H9 (cell line): ENCODE measurements at regions not wholly inside any gene's neighbourhood (a gene's known extent, or its start where the extent isn't known, plus 50 kb on each side); places are given as distances from the start of the nearest gene placed in this dataset.

Source experiments
- DNase-seq: peaks from one replicate; pipeline ENCODE4 v3.0.0-alpha.2; 2017
- H2AFZ ChIP-seq: one replicate; pipeline ENCODE4 v1.6.1; 2013; ENCODE audit warnings: mild to moderate bottlenecking, low read length, control low read depth, moderate library complexity
- H2AK5ac ChIP-seq: 2 replicates; pipeline ENCODE4 v1.6.1; 2013; ENCODE audit warnings: low read length, control low read depth, mixed read lengths; ENCODE audit not compliant: insufficient read length
- H2BK120ac ChIP-seq: one replicate; pipeline ENCODE4 v1.6.1; 2013; ENCODE audit warnings: low read depth, mild to moderate bottlenecking, low read length, control low read depth, inconsistent platforms; ENCODE audit not compliant: poor library complexity, severe bottlenecking
- H2BK12ac ChIP-seq: 2 replicates; pipeline ENCODE4 v1.6.1; 2013; ENCODE audit warnings: low read length, control low read depth, mixed read lengths, low read depth; ENCODE audit not compliant: insufficient read length
- H2BK15ac ChIP-seq: 2 replicates; pipeline ENCODE4 v1.6.1; 2013; ENCODE audit warnings: low read depth, low read length, control low read depth
- H2BK20ac ChIP-seq: one replicate; pipeline ENCODE4 v1.6.1; 2013; ENCODE audit warnings: low read depth, mild to moderate bottlenecking, low read length, control low read depth, inconsistent platforms; ENCODE audit not compliant: poor library complexity, severe bottlenecking
- H2BK5ac ChIP-seq: 2 replicates; pipeline ENCODE4 v1.6.1; 2013; ENCODE audit warnings: low read length, control low read depth, mixed read lengths; ENCODE audit not compliant: insufficient read length
- H3K14ac ChIP-seq: 2 replicates; pipeline ENCODE4 v1.6.1; 2013; ENCODE audit warnings: low read length, control low read depth; ENCODE audit not compliant: insufficient read depth
- H3K18ac ChIP-seq: 2 replicates; pipeline ENCODE4 v1.6.1; 2013; ENCODE audit warnings: low read depth, mild to moderate bottlenecking, mixed read lengths, low read length, control low read depth; ENCODE audit not compliant: insufficient read length
- H3K23ac ChIP-seq: 2 replicates; pipeline ENCODE4 v1.6.1; 2013; ENCODE audit warnings: low read length, control low read depth, mixed read lengths, low read depth; ENCODE audit not compliant: insufficient read length
- H3K23me2 ChIP-seq: 2 replicates; pipeline ENCODE4 v1.6.1; 2013; ENCODE audit warnings: low read depth, mild to moderate bottlenecking, mixed read lengths, low read length, control low read depth; ENCODE audit not compliant: insufficient read length, poor library complexity, severe bottlenecking
- H3K27ac ChIP-seq: 2 replicates; pipeline ENCODE4 v1.5.1; 2013; ENCODE audit warnings: low read length, control low read depth, mixed read lengths, low read depth; ENCODE audit not compliant: insufficient read length
- H3K27me3 ChIP-seq: 2 replicates; pipeline ENCODE4 v1.6.1; 2013; ENCODE audit warnings: low read length, control low read depth, inconsistent platforms; ENCODE audit not compliant: insufficient read depth
- H3K4ac ChIP-seq: 2 replicates; pipeline ENCODE4 v1.6.1; 2013; ENCODE audit warnings: low read depth, mild to moderate bottlenecking, control low read depth, inconsistent platforms, low read length, moderate library complexity
- H3K4me1 ChIP-seq: 2 replicates; pipeline ENCODE4 v1.6.1; 2013; ENCODE audit warnings: low read length, control low read depth, inconsistent platforms; ENCODE audit not compliant: insufficient read depth
- H3K4me2 ChIP-seq: 2 replicates; pipeline ENCODE4 v1.6.1; 2013; ENCODE audit warnings: low read length, control low read depth, mixed read lengths; ENCODE audit not compliant: insufficient read length, insufficient read depth
- H3K56ac ChIP-seq: 2 replicates; pipeline ENCODE4 v1.6.1; 2013; ENCODE audit warnings: low read depth, mild to moderate bottlenecking, mixed read lengths, low read length, control low read depth; ENCODE audit not compliant: insufficient read length
- H3K79me1 ChIP-seq: 2 replicates; pipeline ENCODE4 v1.6.1; 2013; ENCODE audit warnings: low read depth, mild to moderate bottlenecking, moderate library complexity, low read length, control low read depth, inconsistent platforms; ENCODE audit not compliant: insufficient read depth, poor library complexity, severe bottlenecking
- H3K79me2 ChIP-seq: 2 replicates; pipeline ENCODE4 v1.6.1; 2013; ENCODE audit warnings: low read length, control low read depth, inconsistent platforms; ENCODE audit not compliant: insufficient read depth
- H3K9ac ChIP-seq: 2 replicates; pipeline ENCODE4 v1.6.1; 2013; ENCODE audit warnings: low read length, control low read depth, mixed read lengths; ENCODE audit not compliant: insufficient read length; ENCODE audit errors: extremely low read depth
- H3K9me3 ChIP-seq: one replicate; pipeline ENCODE4 v1.6.1; 2013; ENCODE audit warnings: low read depth, low read length, inconsistent platforms; ENCODE audit not compliant: control insufficient read depth
- H3T11ph ChIP-seq: one replicate; pipeline ENCODE4 v1.6.1; 2013; ENCODE audit warnings: mild to moderate bottlenecking, low read length, control low read depth, inconsistent platforms
- H4K20me1 ChIP-seq: one replicate; pipeline ENCODE4 v1.6.1; 2013; ENCODE audit not compliant: control insufficient read depth, insufficient read length, insufficient read depth
- H4K5ac ChIP-seq: 2 replicates; pipeline ENCODE4 v1.6.1; 2013; ENCODE audit warnings: low read depth, mild to moderate bottlenecking, mixed read lengths, low read length, control low read depth; ENCODE audit not compliant: insufficient read length
- H4K8ac ChIP-seq: replicated peaks from 2 replicates; pipeline ENCODE4 v1.6.1; 2013; ENCODE audit warnings: low read length, control low read depth, mixed read lengths, low read depth; ENCODE audit not compliant: insufficient read length
- H4K91ac ChIP-seq: 2 replicates; pipeline ENCODE4 v1.6.1; 2013; ENCODE audit warnings: low read depth, mild to moderate bottlenecking, moderate library complexity, mixed read lengths, low read length, control low read depth; ENCODE audit not compliant: insufficient read length
- H3K27ac Mint-ChIP-seq, 3 experiments: 2 replicates in 2 of 3; 3 replicates in 1 of 3; pipeline ENCODE4 v1.8.0; 2020 to 2021; ENCODE audit warnings: mixed read lengths in 3 of 3, mild to moderate bottlenecking in 1 of 3, moderate library complexity in 1 of 3
- H3K27me3 Mint-ChIP-seq: 2 replicates; pipeline ENCODE4 v1.8.0; 2021; ENCODE audit warnings: low read depth, mild to moderate bottlenecking, moderate library complexity, mixed read lengths
- H3K36me3 Mint-ChIP-seq, 3 experiments: 2 replicates in 2 of 3; 3 replicates in 1 of 3; pipeline ENCODE4 v1.8.0; 2020 to 2021; ENCODE audit warnings: low read depth in 3 of 3, mixed read lengths in 3 of 3; ENCODE audit not compliant: insufficient read depth in 1 of 3
- H3K4me1 Mint-ChIP-seq, 2 experiments: 2 replicates each; pipeline ENCODE4 v1.8.0; 2020; ENCODE audit warnings: mixed read lengths in 2 of 2
- H3K4me3 Mint-ChIP-seq, 2 experiments: 2 replicates in 1 of 2; 3 replicates in 1 of 2; pipeline ENCODE4 v1.8.0; 2020 to 2021; ENCODE audit warnings: mild to moderate bottlenecking in 2 of 2, mixed read lengths in 2 of 2, moderate library complexity in 1 of 2
- H3K9me3 Mint-ChIP-seq, 2 experiments: 2 replicates in 1 of 2; 3 replicates in 1 of 2; pipeline ENCODE4 v1.8.0; 2020; ENCODE audit warnings: mild to moderate bottlenecking in 2 of 2, mixed read lengths in 2 of 2, moderate library complexity in 1 of 2
- WGBS: extraction: QIAGEN DNeasy Blood & Tissue Kit; methylation state at CpG from one replicate; pipeline ENCODE4 v1.1.7; 2013; ENCODE audit warnings: missing lambda C conversion rate, low lambda C conversion rate, mixed read lengths; ENCODE audit not compliant: insufficient read length; ENCODE audit errors: extremely low coverage; 5-methylcytosine and 5-hydroxymethylcytosine counted together
- TF ChIP-seq, protein P1 (sequence below): fragments of 200-600 bp; sonication (generic); conservative IDR thresholded peaks from 3 replicates; pipeline ENCODE4 v1.8.0; 2021; ENCODE audit warnings: antibody characterized with exemption, mild to moderate bottlenecking

DNA sequence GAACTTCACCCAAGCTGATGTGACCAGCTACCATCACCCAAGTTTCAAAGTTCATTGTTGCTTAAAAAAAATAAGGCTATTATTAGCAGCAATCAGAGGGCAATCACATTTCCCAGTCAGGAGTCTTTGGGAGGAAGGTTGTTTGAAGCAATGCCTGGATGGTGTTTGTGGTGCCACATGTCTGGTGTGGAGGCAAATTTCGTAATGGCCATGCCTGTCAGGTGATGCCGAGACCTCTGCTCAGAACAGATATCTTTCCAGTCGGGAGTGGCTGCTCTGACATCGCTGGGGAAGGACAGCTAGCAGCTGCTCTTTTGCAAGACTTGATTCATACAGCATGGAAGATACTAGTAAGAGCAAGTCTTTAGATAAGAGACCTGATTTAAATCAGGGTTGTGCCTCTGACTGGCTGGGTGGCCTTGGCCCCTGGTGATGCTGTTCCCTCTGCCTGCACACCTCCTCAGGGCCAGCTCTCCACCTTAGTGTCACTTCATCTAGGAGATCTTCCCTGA, 187.8 kb upstream of the JUN start:
- Histone ChIP-seq H3K9ac (no peak overlapping the region), H2BK12ac (no peak overlapping the region), H3K18ac (no peak overlapping the region), H3K14ac (no peak overlapping the region), H4K91ac (no peak overlapping the region), H2AFZ (no peak overlapping the region), H3K56ac (no peak overlapping the region), H2BK15ac (no peak overlapping the region), H2BK5ac (no peak overlapping the region), H3K4me2 (no peak overlapping the region), H4K8ac (no peak overlapping the region), H2AK5ac (no peak overlapping the region), H3K4me1 (no peaks in the 10 kb centered on the region), H4K5ac (no peak overlapping the region), H3T11ph (no peak overlapping the region), H3K79me2 (no peaks in the 10 kb centered on the region), H3K79me1 (no peaks in the 10 kb centered on the region), H3K23ac (no peak overlapping the region), H2BK20ac (no peak overlapping the region), H3K23me2 (no peaks in the 10 kb centered on the region), H3K27me3 (no peaks in the 10 kb centered on the region), H3K9me3 (no peaks in the 10 kb centered on the region), H3K4ac (no peak overlapping the region), H4K20me1 (no peaks in the 10 kb centered on the region), H3K27ac (no peak overlapping the region), H2BK120ac (no peak overlapping the region)
- H3K4me1 Mint-ChIP-seq: no peaks in the 10 kb centered on the region
- no peaks in the 10 kb centered on the region for H3K36me3 Mint-ChIP-seq
- no peaks in the 10 kb centered on the region for H3K9me3 Mint-ChIP-seq
- no peak for DNase-seq
- H3K27ac Mint-ChIP-seq: no peak overlapping the region
- TF ChIP-seq, protein P1, sequence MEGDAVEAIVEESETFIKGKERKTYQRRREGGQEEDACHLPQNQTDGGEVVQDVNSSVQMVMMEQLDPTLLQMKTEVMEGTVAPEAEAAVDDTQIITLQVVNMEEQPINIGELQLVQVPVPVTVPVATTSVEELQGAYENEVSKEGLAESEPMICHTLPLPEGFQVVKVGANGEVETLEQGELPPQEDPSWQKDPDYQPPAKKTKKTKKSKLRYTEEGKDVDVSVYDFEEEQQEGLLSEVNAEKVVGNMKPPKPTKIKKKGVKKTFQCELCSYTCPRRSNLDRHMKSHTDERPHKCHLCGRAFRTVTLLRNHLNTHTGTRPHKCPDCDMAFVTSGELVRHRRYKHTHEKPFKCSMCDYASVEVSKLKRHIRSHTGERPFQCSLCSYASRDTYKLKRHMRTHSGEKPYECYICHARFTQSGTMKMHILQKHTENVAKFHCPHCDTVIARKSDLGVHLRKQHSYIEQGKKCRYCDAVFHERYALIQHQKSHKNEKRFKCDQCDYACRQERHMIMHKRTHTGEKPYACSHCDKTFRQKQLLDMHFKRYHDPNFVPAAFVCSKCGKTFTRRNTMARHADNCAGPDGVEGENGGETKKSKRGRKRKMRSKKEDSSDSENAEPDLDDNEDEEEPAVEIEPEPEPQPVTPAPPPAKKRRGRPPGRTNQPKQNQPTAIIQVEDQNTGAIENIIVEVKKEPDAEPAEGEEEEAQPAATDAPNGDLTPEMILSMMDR: no peak
- no peaks in the 10 kb centered on the region; the same call in none of the 2 replicates for H3K27me3 Mint-ChIP-seq
- WGBS: no CpG with 5 or more reads among the region's 4 CpGs
- no peak overlapping the region for H3K4me3 Mint-ChIP-seq
